Right atrium auricular region (tissue), 2 donors: ENCODE measurements at regions not wholly inside any gene's neighbourhood (a gene's known extent, or its start where the extent isn't known, plus 50 kb on each side); places are given as distances from the start of the nearest gene placed in this dataset.

Experiments used
- DNase-seq: peaks from one replicate; pipeline ENCODE4 v3.0.0-alpha.2; 2019; ENCODE audit warnings: low spot score
- H3K27ac ChIP-seq, 2 donors: fragments of 200-600 bp; sonication (generic); 1 replicate in 1 of 2; 2 replicates in 1 of 2; pipeline ENCODE4 v1.5.1; 2016 to 2019
- H3K27me3 ChIP-seq, 2 donors: fragments of 200-600 bp; sonication (generic); one replicate each; pipeline versions ENCODE4 v1.5.1 to v1.6.0; 2017 to 2019
- H3K36me3 ChIP-seq: fragments of 200-600 bp; sonication (generic); one replicate; pipeline ENCODE4 v1.5.1; 2016
- H3K4me1 ChIP-seq, 2 donors: fragments of 200-600 bp; sonication (generic); one replicate each; pipeline versions ENCODE4 v1.5.1 to v1.6.0; 2017 to 2019
- H3K4me3 ChIP-seq, 2 donors: fragments of 200-600 bp; sonication (generic); 1 replicate in 1 of 2; 2 replicates in 1 of 2; pipeline ENCODE4 v1.5.1; 2017 to 2019; ENCODE audit warnings: mild to moderate bottlenecking in 1 of 2, moderate library complexity in 1 of 2
- H3K9me3 ChIP-seq, 2 donors: fragments of 200-600 bp; sonication (generic); one replicate each; pipeline ENCODE4 v1.5.1; 2019
- CTCF ChIP-seq, 2 donors: fragments of 200-600 bp; sonication (generic); IDR thresholded peaks; one replicate each; pipeline ENCODE4 v1.5.1; 2019; ENCODE audit warnings: antibody characterized with exemption in 2 of 2

GRCh38 chr2:200235533-200235932, 71.0 kb upstream of the SPATS2L start:
- Histone ChIP-seq H3K4me1 (no peaks in the 10 kb centered on the region), H3K9me3 (no peaks in the 10 kb centered on the region), H3K36me3 (no peaks in the 10 kb centered on the region), H3K4me3 (no peak overlapping the region), H3K27me3 (no peaks in the 10 kb centered on the region), H3K27ac (no peak overlapping the region)
- DNase-seq, result no peak
- no peak for TF ChIP-seq CTCF (IDR thresholded peaks at IDR 0.05)

GRCh38 chr2:200239216-200239615, 67.3 kb upstream of the SPATS2L start:
- Histone ChIP-seq H3K9me3 (no peaks in the 10 kb centered on the region), H3K4me3 (no peak overlapping the region)

GRCh38 chr2:200242570-200242969, 63.9 kb upstream of the SPATS2L start:
- no peak for TF ChIP-seq CTCF (IDR thresholded peaks at IDR 0.05)
- H3K4me3 ChIP-seq, result no peak overlapping the region

More at GRCh38 chr2:200239216-200239615, 67.3 kb upstream of the SPATS2L start:
- Histone ChIP-seq H3K27me3 (no peaks in the 10 kb centered on the region), H3K27ac (no peak overlapping the region), H3K4me1 (no peaks in the 10 kb centered on the region), H3K36me3 (no peaks in the 10 kb centered on the region)
- no peak for TF ChIP-seq CTCF (IDR thresholded peaks at IDR 0.05)
- no peak for DNase-seq

GRCh38 chr2:200243441-200243840, 63.1 kb upstream of the SPATS2L start:
- no peak for TF ChIP-seq CTCF (IDR thresholded peaks at IDR 0.05)
- no peaks in the 10 kb centered on the region for H3K36me3 ChIP-seq
- H3K27me3 ChIP-seq, result no peaks in the 10 kb centered on the region
- no peaks in the 10 kb centered on the region for H3K4me1 ChIP-seq
- DNase-seq, result no peak
- H3K9me3 ChIP-seq, result no peaks in the 10 kb centered on the region
- H3K27ac ChIP-seq, result no peak overlapping the region
- no peak overlapping the region for H3K4me3 ChIP-seq

More at GRCh38 chr2:200242570-200242969, 63.9 kb upstream of the SPATS2L start:
- Histone ChIP-seq H3K27me3 (no peaks in the 10 kb centered on the region), H3K27ac (no peak overlapping the region), H3K9me3 (no peaks in the 10 kb centered on the region), H3K4me1 (no peaks in the 10 kb centered on the region), H3K36me3 (no peaks in the 10 kb centered on the region)
- no peak for DNase-seq

GRCh38 chr2:200244111-200244510, 62.4 kb upstream of the SPATS2L start:
- no peaks in the 10 kb centered on the region for H3K4me1 ChIP-seq
- TF ChIP-seq CTCF (IDR thresholded peaks at IDR 0.05), result no peak
- H3K9me3 ChIP-seq, result no peaks in the 10 kb centered on the region
- no peak overlapping the region for H3K4me3 ChIP-seq
- no peak for DNase-seq
- no peak overlapping the region for H3K27ac ChIP-seq
- H3K36me3 ChIP-seq, result no peaks in the 10 kb centered on the region
- no peaks in the 10 kb centered on the region for H3K27me3 ChIP-seq

GRCh38 chr2:200247494-200247893, 59.0 kb upstream of the SPATS2L start:
- Histone ChIP-seq H3K36me3 (no peaks in the 10 kb centered on the region), H3K9me3 (no peaks in the 10 kb centered on the region), H3K27ac (no peak overlapping the region), H3K4me3 (no peak overlapping the region), H3K27me3 (no peaks in the 10 kb centered on the region), H3K4me1 (no peaks in the 10 kb centered on the region)
- no peak for TF ChIP-seq CTCF (IDR thresholded peaks at IDR 0.05)
- no peak for DNase-seq
